Aorta (tissue), 5 donors: ENCODE measurements at regions not wholly inside any gene's neighbourhood (a gene's known extent, or its start where the extent isn't known, plus 50 kb on each side); places are given as distances from the start of the nearest gene placed in this dataset.
"Not testable (repeated sequence)": the region's sequence is repeated elsewhere in the genome, so short reads cannot be mapped to it uniquely, and the experiment has no call there.

Source experiments
- ATAC-seq: fragments of 200-7000 bp; cut with Tn5 transposase; one replicate; pipeline ENCODE4 v1.9.1; 2022; ENCODE audit warnings: moderate library complexity; ENCODE audit not compliant: low FRiP score
- DNase-seq, 2 donors: peaks; one replicate each; pipeline ENCODE4 v3.0.0-alpha.2; 2020
- H3K27ac ChIP-seq, 2 donors: one replicate each; pipeline ENCODE4 v1.5.1; 2013; ENCODE audit warnings: low read length in 2 of 2, mild to moderate bottlenecking in 2 of 2, moderate library complexity in 2 of 2, control low read depth in 1 of 2, inconsistent platforms in 1 of 2, low read depth in 1 of 2
- H3K27me3 ChIP-seq, 2 donors: one replicate each; pipeline ENCODE4 v1.6.1; 2013; ENCODE audit warnings: control low read depth in 1 of 2, low read length in 1 of 2, mild to moderate bottlenecking in 1 of 2, moderate library complexity in 1 of 2; ENCODE audit not compliant: insufficient read depth in 2 of 2, control insufficient read depth in 1 of 2
- H3K36me3 ChIP-seq, 2 donors: one replicate each; pipeline ENCODE4 v1.6.1; 2013; ENCODE audit warnings: control low read depth in 1 of 2, low read length in 1 of 2, mild to moderate bottlenecking in 1 of 2; ENCODE audit not compliant: insufficient read depth in 2 of 2, control insufficient read depth in 1 of 2
- H3K4me1 ChIP-seq, 2 donors: one replicate each; pipeline ENCODE4 v1.6.1; 2013; ENCODE audit warnings: low read length in 2 of 2, control low read depth in 1 of 2, mild to moderate bottlenecking in 1 of 2, moderate library complexity in 1 of 2; ENCODE audit not compliant: insufficient read depth in 2 of 2, control insufficient read depth in 1 of 2
- H3K4me3 ChIP-seq, 2 donors: one replicate each; pipeline ENCODE4 v1.5.1; 2013; ENCODE audit warnings: low read length in 2 of 2, control low read depth in 1 of 2, mild to moderate bottlenecking in 1 of 2
- H3K9me3 ChIP-seq: one replicate; pipeline ENCODE4 v1.6.1; 2013; ENCODE audit warnings: mild to moderate bottlenecking, low read length; ENCODE audit not compliant: control insufficient read depth
- WGBS, 2 donors: extraction: QIAGEN DNeasy Blood & Tissue Kit; methylation state at CpG; one replicate each; pipeline ENCODE4 v1.1.7; 2013; 5-methylcytosine and 5-hydroxymethylcytosine counted together
- intact Hi-C, 2 donors: fragments of 100-400 bp; cut with DNase I; formaldehyde crosslinking; loops; one replicate each; pipeline versions ENCODE4 v1.14.2 to v1.15.0; 2022
- donor health status: healthy with polysubstance abuse.
- donor health status: Bipolar disorder and iron deficiency.
- donor health status: DM: no; HTN: no; CAD: no.
- donor health status: DM: no; HTN: no; CAD: no.
- donor health status: DM: yes; HTN: yes; CAD: no.

GRCh38 chr1:98538106-98538505, 123.4 kb upstream of the SNX7 start:
- WGBS, 2 donors: 35 to 37% methylated on average over 3 of the region's 3 CpGs
- Histone ChIP-seq H3K27me3 (no peaks in the 10 kb centered on the region), H3K9me3 (no peaks in the 10 kb centered on the region), H3K27ac (no peak overlapping the region), H3K4me1 (no peaks in the 10 kb centered on the region), H3K4me3 (no peak overlapping the region), H3K36me3 (no peaks in the 10 kb centered on the region)
- ATAC-seq: no peak
- intact Hi-C loops: no loop called here
- no peak for DNase-seq

- 78 to 83% methylated on average over 4 of the region's 4 CpGs for whole genome bisulfite sequencing, 2 donors
These were observed 138.3 kb upstream of the SNX7 start for GRCh38 chr1:98523256-98523655.

GRCh38 chr1:98516306-98516705, 145.2 kb upstream of the SNX7 start:
- no peaks in the 10 kb centered on the region for H3K27me3 ChIP-seq
- H3K9me3 ChIP-seq: peaks cover 1% of the 10 kb centered on the region
- H3K27ac ChIP-seq: no peak overlapping the region
- 71% methylated on average over 2 of the region's 2 CpGs for WGBS, 2 donors
- DNase-seq (no peak), ATAC-seq (no peak)
- no peak overlapping the region for H3K4me3 ChIP-seq
- intact Hi-C loops: no loop called here
- H3K4me1 ChIP-seq: no peaks in the 10 kb centered on the region
- H3K36me3 ChIP-seq: no peaks in the 10 kb centered on the region

More at GRCh38 chr1:98523256-98523655, 138.3 kb upstream of the SNX7 start:
- ATAC-seq (no peak), DNase-seq (no peak)
- intact Hi-C loops: no loop called here
- no peaks in the 10 kb centered on the region for H3K9me3 ChIP-seq
- H3K4me1 ChIP-seq: no peaks in the 10 kb centered on the region
- no peak overlapping the region for H3K4me3 ChIP-seq
- H3K27ac ChIP-seq: no peak overlapping the region
- no peaks in the 10 kb centered on the region for H3K27me3 ChIP-seq
- no peaks in the 10 kb centered on the region for H3K36me3 ChIP-seq

- H3K27me3 ChIP-seq: no peaks in the 10 kb centered on the region
- peaks cover 1% of the 10 kb centered on the region for H3K9me3 ChIP-seq
- no peak overlapping the region for H3K27ac ChIP-seq
- intact Hi-C loops: no loop called here
- DNase-seq: no peak
- H3K4me3 ChIP-seq: no peak overlapping the region
- no peaks in the 10 kb centered on the region for H3K36me3 ChIP-seq
- H3K4me1 ChIP-seq: no peaks in the 10 kb centered on the region
- 83 to 94% methylated on average over 1 of the region's 1 CpG for WGBS, 2 donors
- ATAC-seq: peak; percentile 33
These were observed 145.8 kb upstream of the SNX7 start for GRCh38 chr1:98515744-98516143.

- ATAC-seq, H3K27me3 ChIP-seq, H3K9me3 ChIP-seq, H3K27ac ChIP-seq, DNase-seq, H3K4me3 ChIP-seq, H3K36me3 ChIP-seq, H3K4me1 ChIP-seq, intact Hi-C loops: not testable (repeated sequence)
- 85 to 98% methylated on average over 15 to 27 of the region's 27 CpGs for WGBS, 2 donors
These were observed 149.3 kb upstream of the SNX7 start for GRCh38 chr1:98512216-98512615.

- Histone ChIP-seq H3K27ac (no peak overlapping the region), H3K4me1 (no peaks in the 10 kb centered on the region), H3K27me3 (no peaks in the 10 kb centered on the region), H3K36me3 (no peaks in the 10 kb centered on the region), H3K4me3 (no peak overlapping the region), H3K9me3 (peaks cover 1% of the 10 kb centered on the region)
- WGBS, 2 donors: 68% methylated on average over 1 of the region's 1 CpG
- intact Hi-C loops: no loop called here
- ATAC-seq (no peak), DNase-seq (no peak)
These were observed 157.8 kb upstream of the SNX7 start for GRCh38 chr1:98503771-98504170.

- DNase-seq: no peak
- intact Hi-C loops: no loop called here
- H3K4me1 ChIP-seq: no peaks in the 10 kb centered on the region
- peaks cover 1% of the 10 kb centered on the region for H3K9me3 ChIP-seq
- H3K27ac ChIP-seq: no peak overlapping the region
- no peaks in the 10 kb centered on the region for H3K27me3 ChIP-seq
- H3K36me3 ChIP-seq: no peaks in the 10 kb centered on the region
- ATAC-seq: no peak
- no peak overlapping the region for H3K4me3 ChIP-seq
These were observed 158.6 kb upstream of the SNX7 start for GRCh38 chr1:98502937-98503336.

GRCh38 chr1:98500324-98500723, 161.2 kb upstream of the SNX7 start:
- no peaks in the 10 kb centered on the region for H3K36me3 ChIP-seq
- intact Hi-C loops: no loop called here
- no peak for ATAC-seq
- H3K4me1 ChIP-seq: no peaks in the 10 kb centered on the region
- DNase-seq: no peak
- H3K27ac ChIP-seq: no peak overlapping the region
- no peak overlapping the region for H3K4me3 ChIP-seq
- H3K9me3 ChIP-seq: no peaks in the 10 kb centered on the region
- H3K27me3 ChIP-seq: no peaks in the 10 kb centered on the region
- WGBS, 2 donors: 81 to 82% methylated on average over 2 of the region's 2 CpGs

GRCh38 chr1:98498651-98499050, 162.9 kb upstream of the SNX7 start:
- no peaks in the 10 kb centered on the region for H3K27me3 ChIP-seq
- 84 to 85% methylated on average over 1 of the region's 1 CpG for WGBS, 2 donors
- intact Hi-C loops: no loop called here
- H3K36me3 ChIP-seq: no peaks in the 10 kb centered on the region
- ATAC-seq (no peak), DNase-seq (no peak)
- H3K9me3 ChIP-seq: no peaks in the 10 kb centered on the region
- H3K27ac ChIP-seq: no peak overlapping the region
- no peak overlapping the region for H3K4me3 ChIP-seq
- H3K4me1 ChIP-seq: no peaks in the 10 kb centered on the region
